ENCODE measurements at regions not wholly inside any gene's neighbourhood (a gene's known extent, or its start where the extent isn't known, plus 50 kb on each side); places are given as distances from the start of the nearest gene placed in this dataset.
"Not testable (repeated sequence)": the region's sequence is repeated elsewhere in the genome, so short reads cannot be mapped to it uniquely, and the experiment has no call there.

DNA sequence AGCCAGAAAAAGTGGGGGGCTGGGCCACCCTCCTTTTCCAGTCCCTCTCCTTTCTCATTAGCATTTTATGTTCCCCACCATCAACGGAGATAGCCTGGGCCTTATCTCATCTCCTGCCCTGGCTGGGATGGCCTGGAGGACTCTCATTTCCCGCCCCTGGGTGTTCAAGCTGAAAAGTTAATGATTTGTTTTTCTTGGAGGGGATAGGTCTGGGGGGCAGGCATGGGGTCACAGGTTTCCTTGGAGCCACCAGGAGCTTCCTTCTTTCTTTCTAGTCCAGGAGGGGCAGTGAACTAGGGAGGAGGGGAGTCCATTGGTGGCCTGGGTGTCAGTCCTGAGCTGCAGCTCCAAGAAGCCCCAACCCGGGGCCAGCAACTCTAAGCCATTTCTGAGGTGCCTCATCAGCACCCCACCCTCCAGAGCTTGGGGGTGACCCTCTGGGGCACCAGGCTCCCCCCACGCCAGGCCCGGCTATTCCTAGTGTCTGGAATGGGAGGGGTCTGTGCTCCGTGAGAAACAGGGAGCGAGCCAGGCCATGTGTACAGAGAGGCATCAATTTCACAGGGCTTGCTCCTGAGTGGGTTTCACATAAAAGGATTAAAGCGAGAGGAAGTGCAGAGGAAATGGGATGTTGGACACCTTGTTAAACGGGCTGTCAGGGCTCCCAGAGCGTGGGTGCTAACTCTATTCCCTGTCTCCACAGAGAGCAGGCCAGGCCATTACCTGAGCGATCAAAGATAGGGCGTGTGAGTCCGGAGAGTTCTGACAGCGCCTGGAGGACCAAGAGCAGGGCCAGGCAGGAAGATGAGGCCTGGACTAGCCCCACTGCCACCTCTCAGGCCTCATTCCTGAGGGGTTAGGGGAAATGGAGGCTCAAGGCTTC lies 90.6 kb upstream of the LHX1 start:
- Histone ChIP-seq H3K27me3 (ENCODE audit: control insufficient read depth, insufficient read depth, low read length) (peaks cover 37% of the 10 kb centered on the region), H3K9ac (ENCODE audit: low read depth, low read length) (no peak overlapping the region), H3K4me3 (ENCODE audit: low read depth, low read length) (no peak overlapping the region), H3K4me1 (ENCODE audit: control insufficient read depth, insufficient read depth, low read length) (0 out of 2 replicates have a peak, but pooled peaks cover 12% of the 10 kb centered on the region), H3K27ac (ENCODE audit: low read depth, low read length) (no peak overlapping the region), H3K9me3 (ENCODE audit: control insufficient read depth, insufficient read depth, low read length) (no peaks in the 10 kb centered on the region), H3K36me3 (ENCODE audit: control insufficient read depth, insufficient read depth, low read length) (no peaks in the 10 kb centered on the region)

DNA sequence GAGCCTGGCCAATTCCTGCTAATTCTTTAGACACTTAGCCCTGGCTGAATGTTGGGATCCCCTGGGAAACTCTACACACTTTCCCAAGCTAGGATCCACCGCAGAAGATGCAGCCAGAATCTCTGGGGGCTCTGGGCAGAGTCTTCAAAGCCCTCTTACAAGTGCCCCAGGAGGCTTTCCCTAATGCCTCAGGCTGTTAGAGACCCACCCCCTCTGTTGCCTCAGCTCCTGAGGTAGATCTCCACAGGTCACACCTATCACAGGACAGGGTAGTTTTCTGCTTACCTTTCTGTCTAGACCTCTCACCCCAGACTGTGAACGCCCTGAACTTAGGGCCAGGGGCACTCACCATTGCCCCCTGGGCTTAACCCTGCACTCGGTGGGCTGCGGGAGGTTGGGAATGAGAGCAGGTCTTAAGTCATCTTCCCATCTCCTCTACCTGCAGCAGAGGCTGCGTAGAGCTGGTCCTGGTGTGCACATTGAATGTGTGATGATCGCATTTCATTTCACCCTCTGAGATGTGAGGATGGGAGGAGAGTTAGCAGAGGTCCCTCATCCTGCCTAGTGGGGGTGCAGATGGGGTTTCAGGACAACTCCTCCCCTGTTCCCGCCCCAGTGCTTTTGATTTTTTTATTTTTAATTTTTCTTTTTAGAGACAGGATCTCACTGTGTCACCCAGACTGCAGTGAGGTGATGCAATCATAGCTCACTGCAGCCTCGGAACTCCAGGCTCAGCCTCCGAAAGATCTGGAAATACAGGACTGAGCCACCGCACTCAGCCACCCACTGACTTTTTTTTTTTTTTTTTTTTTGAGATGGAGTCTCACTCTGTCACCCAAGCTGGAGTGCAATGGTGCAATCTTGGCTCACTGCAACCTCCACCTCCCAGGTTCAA lies 89.0 kb upstream of the LHX1 start:
- no peak overlapping the region for H3K27ac ChIP-seq (ENCODE audit: low read depth, low read length)
- H3K36me3 ChIP-seq (ENCODE audit: control insufficient read depth, insufficient read depth, low read length) = no peaks in the 10 kb centered on the region
- H3K4me1 ChIP-seq (ENCODE audit: control insufficient read depth, insufficient read depth, low read length) = 0 out of 2 replicates have a peak, but pooled peaks cover 6% of the 10 kb centered on the region
- H3K27me3 ChIP-seq (ENCODE audit: control insufficient read depth, insufficient read depth, low read length) = peaks cover 35% of the 10 kb centered on the region
- H3K9me3 ChIP-seq (ENCODE audit: control insufficient read depth, insufficient read depth, low read length) = no peaks in the 10 kb centered on the region
- H3K9ac ChIP-seq (ENCODE audit: low read depth, low read length) = no peak overlapping the region
- no peak overlapping the region for H3K4me3 ChIP-seq (ENCODE audit: low read depth, low read length)

- H3K9me3 ChIP-seq (ENCODE audit: control insufficient read depth, insufficient read depth, low read length); H3K4me3 ChIP-seq (ENCODE audit: low read depth, low read length); H3K4me1 ChIP-seq (ENCODE audit: control insufficient read depth, insufficient read depth, low read length); H3K36me3 ChIP-seq (ENCODE audit: control insufficient read depth, insufficient read depth, low read length); H3K9ac ChIP-seq (ENCODE audit: low read depth, low read length); H3K27ac ChIP-seq (ENCODE audit: low read depth, low read length): not testable (repeated sequence)
- H3K27me3 ChIP-seq (ENCODE audit: control insufficient read depth, insufficient read depth, low read length) = peaks cover 35% of the 10 kb centered on the region
These were observed 88.3 kb upstream of the LHX1 start for GRCh38 chr17:36849020-36849419.

DNA sequence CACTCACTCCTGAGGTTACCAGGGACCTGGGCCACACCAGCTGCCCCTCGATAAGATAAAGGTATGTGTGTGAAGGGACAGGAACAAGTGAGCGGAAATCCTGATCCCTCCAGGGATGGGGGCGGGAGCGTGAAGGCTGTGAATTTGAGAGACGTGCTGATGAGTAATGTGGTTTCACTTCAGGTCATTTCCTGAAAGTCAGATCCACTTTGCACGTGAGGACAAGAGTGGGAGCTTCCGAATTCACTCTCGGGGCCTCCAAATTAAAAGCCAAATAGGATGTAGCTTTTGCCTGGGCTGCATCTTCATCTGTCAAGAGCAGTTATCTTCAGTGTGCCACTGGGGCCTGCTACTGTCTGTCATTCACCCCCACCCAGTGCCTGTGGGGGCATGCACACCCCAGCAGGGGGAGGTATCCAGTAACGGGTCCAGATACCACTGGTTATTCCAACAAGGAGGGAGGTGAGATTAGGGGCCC lies 87.4 kb upstream of the LHX1 start:
- peaks cover 27% of the 10 kb centered on the region for H3K27me3 ChIP-seq (ENCODE audit: control insufficient read depth, insufficient read depth, low read length)
- no peaks in the 10 kb centered on the region for H3K36me3 ChIP-seq (ENCODE audit: control insufficient read depth, insufficient read depth, low read length)
- H3K9me3 ChIP-seq (ENCODE audit: control insufficient read depth, insufficient read depth, low read length) = no peaks in the 10 kb centered on the region
- H3K4me1 ChIP-seq (ENCODE audit: control insufficient read depth, insufficient read depth, low read length) = 0 out of 2 replicates have a peak, but pooled peaks cover 9% of the 10 kb centered on the region
- no peak overlapping the region for H3K9ac ChIP-seq (ENCODE audit: low read depth, low read length)
- H3K27ac ChIP-seq (ENCODE audit: low read depth, low read length) = peak overlapping the region; percentile 54
- H3K4me3 ChIP-seq (ENCODE audit: low read depth, low read length) = no peak overlapping the region

GRCh38 chr17:36850790-36851189 lies 86.5 kb upstream of the LHX1 start:
- Histone ChIP-seq H3K9ac (ENCODE audit: low read depth, low read length) (no peak overlapping the region), H3K4me3 (ENCODE audit: low read depth, low read length) (no peak overlapping the region), H3K27me3 (ENCODE audit: control insufficient read depth, insufficient read depth, low read length) (peaks cover 19% of the 10 kb centered on the region), H3K4me1 (ENCODE audit: control insufficient read depth, insufficient read depth, low read length) (0 out of 2 replicates have a peak, but pooled peaks cover 9% of the 10 kb centered on the region), H3K9me3 (ENCODE audit: control insufficient read depth, insufficient read depth, low read length) (no peaks in the 10 kb centered on the region), H3K36me3 (ENCODE audit: control insufficient read depth, insufficient read depth, low read length) (no peaks in the 10 kb centered on the region), H3K27ac (ENCODE audit: low read depth, low read length) (peak overlapping the region; percentile 54)

DNA sequence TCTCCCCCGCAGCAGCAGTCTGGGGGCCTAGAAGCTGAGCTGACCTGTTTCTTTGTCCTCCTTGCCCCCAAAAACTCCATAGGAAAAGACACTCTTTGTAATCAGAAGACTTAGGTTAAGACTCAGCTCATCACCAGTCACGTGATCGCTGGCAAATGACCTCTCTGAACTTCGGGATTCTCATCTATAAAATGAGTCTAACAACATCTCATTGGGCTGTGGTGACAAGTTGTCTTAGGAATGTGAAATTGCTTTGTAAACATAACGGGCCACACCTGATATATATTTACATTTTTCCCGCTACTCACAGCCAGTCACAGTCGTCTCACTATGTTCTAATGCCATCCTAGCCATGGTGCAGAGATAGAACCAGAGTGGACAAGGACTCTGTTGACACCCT lies 86.0 kb upstream of the LHX1 start:
- Histone ChIP-seq H3K9me3 (ENCODE audit: control insufficient read depth, insufficient read depth, low read length) (no peaks in the 10 kb centered on the region), H3K36me3 (ENCODE audit: control insufficient read depth, insufficient read depth, low read length) (no peaks in the 10 kb centered on the region), H3K27ac (ENCODE audit: low read depth, low read length) (no peak overlapping the region), H3K4me3 (ENCODE audit: low read depth, low read length) (no peak overlapping the region), H3K4me1 (ENCODE audit: control insufficient read depth, insufficient read depth, low read length) (0 out of 2 replicates have a peak, but pooled peaks cover 9% of the 10 kb centered on the region), H3K27me3 (ENCODE audit: control insufficient read depth, insufficient read depth, low read length) (peaks cover 15% of the 10 kb centered on the region), H3K9ac (ENCODE audit: low read depth, low read length) (no peak overlapping the region)

GRCh38 chr17:36852478-36852877 lies 84.8 kb upstream of the LHX1 start:
- H3K27ac ChIP-seq (ENCODE audit: low read depth, low read length); H3K36me3 ChIP-seq (ENCODE audit: control insufficient read depth, insufficient read depth, low read length); H3K4me1 ChIP-seq (ENCODE audit: control insufficient read depth, insufficient read depth, low read length); H3K9me3 ChIP-seq (ENCODE audit: control insufficient read depth, insufficient read depth, low read length); H3K9ac ChIP-seq (ENCODE audit: low read depth, low read length); H3K4me3 ChIP-seq (ENCODE audit: low read depth, low read length); H3K27me3 ChIP-seq (ENCODE audit: control insufficient read depth, insufficient read depth, low read length): not testable (repeated sequence)

DNA sequence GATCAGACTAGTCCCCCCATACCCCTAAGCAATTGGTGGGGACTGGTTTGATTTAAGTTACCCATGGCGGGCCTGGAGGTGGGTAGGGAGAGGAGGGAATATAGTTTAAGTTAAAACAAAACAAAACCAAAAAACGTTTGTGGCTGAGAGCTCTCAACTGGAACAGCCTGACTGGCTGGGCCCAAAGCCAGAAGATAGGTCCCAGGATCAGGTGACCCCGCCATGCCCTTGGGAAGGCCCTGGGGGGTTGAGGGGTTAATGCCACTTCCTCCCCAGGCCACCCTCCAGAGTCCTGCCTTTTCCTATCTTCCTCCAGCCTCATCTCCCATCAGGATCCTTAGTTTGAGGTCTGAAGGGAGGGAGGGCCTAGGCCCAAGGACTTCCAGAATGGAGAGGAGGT lies 82.3 kb upstream of the LHX1 start:
- Histone ChIP-seq H3K27ac (ENCODE audit: low read depth, low read length) (no peak overlapping the region), H3K4me3 (ENCODE audit: low read depth, low read length) (no peak overlapping the region), H3K9me3 (ENCODE audit: control insufficient read depth, insufficient read depth, low read length) (no peaks in the 10 kb centered on the region), H3K36me3 (ENCODE audit: control insufficient read depth, insufficient read depth, low read length) (no peaks in the 10 kb centered on the region), H3K27me3 (ENCODE audit: control insufficient read depth, insufficient read depth, low read length) (no peaks in the 10 kb centered on the region), H3K9ac (ENCODE audit: low read depth, low read length) (no peak overlapping the region), H3K4me1 (ENCODE audit: control insufficient read depth, insufficient read depth, low read length) (0 out of 2 replicates have a peak, but pooled peaks cover 3% of the 10 kb centered on the region)

DNA sequence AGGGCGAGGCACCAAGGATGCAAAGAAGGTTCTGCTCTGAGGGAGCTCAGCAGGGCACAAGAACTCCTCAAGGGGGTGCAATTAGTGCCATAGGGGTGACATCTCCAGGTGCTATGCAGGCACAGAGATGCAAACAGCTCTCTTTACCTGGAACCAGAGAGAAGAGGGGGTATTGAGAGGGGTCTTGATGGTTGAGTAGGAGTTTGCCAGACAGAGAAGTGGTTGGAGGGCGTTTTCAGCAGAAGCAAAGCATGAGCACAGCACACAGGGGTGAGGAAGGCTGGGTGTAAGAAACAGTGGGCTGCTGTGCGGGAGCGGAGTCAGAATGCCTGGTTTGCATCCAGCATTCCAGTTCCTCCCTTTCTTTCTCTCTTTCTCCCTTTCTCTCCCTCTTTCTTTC lies 81.8 kb upstream of the LHX1 start:
- Histone ChIP-seq H3K4me1 (ENCODE audit: control insufficient read depth, insufficient read depth, low read length) (0 out of 2 replicates have a peak, but pooled peaks cover 3% of the 10 kb centered on the region), H3K9me3 (ENCODE audit: control insufficient read depth, insufficient read depth, low read length) (no peaks in the 10 kb centered on the region)

DNA sequence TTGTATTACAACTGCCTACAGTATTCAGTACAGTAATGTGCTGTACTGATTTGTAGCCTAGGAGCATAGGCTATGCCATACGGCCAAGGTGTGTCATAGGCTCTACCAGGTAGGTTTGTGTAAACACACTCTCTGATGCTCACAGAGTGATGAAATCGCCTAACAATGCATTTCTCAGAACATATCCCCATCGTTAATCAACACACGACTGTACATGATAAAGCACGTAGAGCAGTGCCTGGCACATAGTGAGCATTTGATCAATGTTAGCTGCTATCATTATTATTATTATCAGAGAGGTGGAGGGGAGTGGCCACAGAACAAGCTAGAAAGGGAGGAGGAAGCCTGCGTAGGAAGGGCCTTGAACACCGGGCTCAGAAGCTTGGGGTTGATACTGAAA lies 81.1 kb upstream of the LHX1 start:
- no peaks in the 10 kb centered on the region for H3K36me3 ChIP-seq (ENCODE audit: control insufficient read depth, insufficient read depth, low read length)
- H3K4me3 ChIP-seq (ENCODE audit: low read depth, low read length) = no peak overlapping the region
- H3K27me3 ChIP-seq (ENCODE audit: control insufficient read depth, insufficient read depth, low read length) = no peaks in the 10 kb centered on the region
- H3K9ac ChIP-seq (ENCODE audit: low read depth, low read length) = no peak overlapping the region
- no peaks in the 10 kb centered on the region for H3K9me3 ChIP-seq (ENCODE audit: control insufficient read depth, insufficient read depth, low read length)
- H3K4me1 ChIP-seq (ENCODE audit: control insufficient read depth, insufficient read depth, low read length) = 0 out of 2 replicates have a peak, but pooled peaks cover 3% of the 10 kb centered on the region
- H3K27ac ChIP-seq (ENCODE audit: low read depth, low read length) = no peak overlapping the region

More for the DNA sequence above, 81.8 kb upstream of the LHX1 start:
- Histone ChIP-seq H3K4me3 (ENCODE audit: low read depth, low read length) (no peak overlapping the region), H3K36me3 (ENCODE audit: control insufficient read depth, insufficient read depth, low read length) (no peaks in the 10 kb centered on the region), H3K9ac (ENCODE audit: low read depth, low read length) (no peak overlapping the region), H3K27me3 (ENCODE audit: control insufficient read depth, insufficient read depth, low read length) (no peaks in the 10 kb centered on the region), H3K27ac (ENCODE audit: low read depth, low read length) (no peak overlapping the region)

All from HUES48 (cell line).